CD14-positive monocyte (primary cell): ENCODE measurements at regions not wholly inside any gene's neighbourhood (a gene's known extent, or its start where the extent isn't known, plus 50 kb on each side); places are given as distances from the start of the nearest gene placed in this dataset.
"Not testable (repeated sequence)": the region's sequence is repeated elsewhere in the genome, so short reads cannot be mapped to it uniquely, and the experiment has no call there.

ENCODE experiments used
- DNase-seq, 3 donors: peaks; one replicate each; pipeline ENCODE4 v3.0.0-alpha.2; 2011 to 2022
- H2AFZ ChIP-seq: 2 replicates; pipeline ENCODE4 v1.6.0; 2012; ENCODE audit warnings: mild to moderate bottlenecking, low read depth, low read length, inconsistent platforms; ENCODE audit not compliant: insufficient read depth, poor library complexity, severe bottlenecking
- H3K27ac ChIP-seq, 2 donors: 1 replicate in 1 of 2; 2 replicates in 1 of 2; pipeline ENCODE4 v1.5.1; 2012 to 2013; ENCODE audit warnings: low read length in 2 of 2, control low read depth in 1 of 2, inconsistent platforms in 1 of 2, low read depth in 1 of 2, mild to moderate bottlenecking in 1 of 2
- H3K27me3 ChIP-seq, 2 donors: one replicate each; pipeline versions ENCODE4 v1.6.0 to v1.6.1; 2011 to 2013; ENCODE audit warnings: low read length in 2 of 2; ENCODE audit not compliant: control insufficient read depth in 2 of 2, insufficient read depth in 2 of 2
- H3K36me3 ChIP-seq, 2 donors: replicated peaks in 1 of 2; 1 replicate in 1 of 2; 2 replicates in 1 of 2; pipeline versions ENCODE4 v1.5.1 to v1.6.1; 2012 to 2013; ENCODE audit warnings: low read length in 2 of 2, control low read depth in 1 of 2, inconsistent platforms in 1 of 2, mild to moderate bottlenecking in 1 of 2; ENCODE audit not compliant: insufficient read depth in 2 of 2, control insufficient read depth in 1 of 2
- H3K4me1 ChIP-seq, 2 donors: 1 replicate in 1 of 2; 2 replicates in 1 of 2; pipeline versions ENCODE4 v1.5.1 to v1.6.1; 2012 to 2013; ENCODE audit warnings: low read length in 2 of 2, control low read depth in 1 of 2, inconsistent platforms in 1 of 2, mild to moderate bottlenecking in 1 of 2, moderate library complexity in 1 of 2; ENCODE audit not compliant: insufficient read depth in 2 of 2, control insufficient read depth in 1 of 2
- H3K4me2 ChIP-seq: replicated peaks from 2 replicates; pipeline ENCODE3; 2012; ENCODE audit warnings: low read length, moderate library complexity, mild to moderate bottlenecking; ENCODE audit not compliant: poor library complexity, severe bottlenecking; ENCODE audit errors: extremely low read depth
- H3K4me3 ChIP-seq, 3 experiments: fragments of 200-600 bp in 1 of 3; sonication (generic) in 1 of 3; replicated peaks in 1 of 3; 1 replicate in 2 of 3; 2 replicates in 1 of 3; pipeline ENCODE4 v1.5.1; 2011 to 2013; ENCODE audit warnings: low read length in 3 of 3, mild to moderate bottlenecking in 3 of 3, control low read depth in 2 of 3, low read depth in 2 of 3, inconsistent platforms in 1 of 3, moderate library complexity in 1 of 3
- H3K79me2 ChIP-seq: 2 replicates; pipeline ENCODE4 v1.6.0; 2012; ENCODE audit warnings: mild to moderate bottlenecking, control low read depth, inconsistent platforms, low read length, moderate library complexity; ENCODE audit not compliant: insufficient read depth
- H3K9ac ChIP-seq: 2 replicates; pipeline ENCODE4 v1.6.0; 2017; ENCODE audit warnings: low read length, mild to moderate bottlenecking; ENCODE audit not compliant: insufficient read depth, poor library complexity, severe bottlenecking
- H3K9me3 ChIP-seq, 2 donors: replicated peaks in 1 of 2; 1 replicate in 1 of 2; 2 replicates in 1 of 2; pipeline versions ENCODE4 v1.5.1 to v1.6.1; 2012 to 2013; ENCODE audit warnings: low read length in 2 of 2, control low read depth in 1 of 2; ENCODE audit not compliant: control insufficient read depth in 1 of 2, insufficient read depth in 1 of 2
- H4K20me1 ChIP-seq: 2 replicates; pipeline ENCODE4 v1.6.0; 2012; ENCODE audit warnings: mild to moderate bottlenecking, low read length, control low read depth, moderate library complexity; ENCODE audit not compliant: insufficient read depth
- H3K27ac Mint-ChIP-seq, 7 donors: one replicate each; pipeline ENCODE4 v1.8.0; 2020; ENCODE audit warnings: mild to moderate bottlenecking in 7 of 7, mixed read lengths in 7 of 7, moderate library complexity in 6 of 7, inconsistent platforms in 2 of 7
- H3K27me3 Mint-ChIP-seq, 3 donors: one replicate each; pipeline ENCODE4 v1.8.0; 2021 to 2022; ENCODE audit warnings: low read depth in 3 of 3, mild to moderate bottlenecking in 3 of 3, mixed read lengths in 3 of 3, moderate library complexity in 3 of 3, inconsistent platforms in 1 of 3
- H3K36me3 Mint-ChIP-seq, 2 donors: one replicate each; pipeline ENCODE4 v1.8.0; 2020; ENCODE audit warnings: mixed read lengths in 2 of 2, inconsistent platforms in 1 of 2, mild to moderate bottlenecking in 1 of 2
- H3K4me1 Mint-ChIP-seq: one replicate; pipeline ENCODE4 v1.8.0; 2020; ENCODE audit warnings: mild to moderate bottlenecking, mixed read lengths
- H3K4me3 Mint-ChIP-seq, 2 donors: one replicate each; pipeline ENCODE4 v1.8.0; 2020; ENCODE audit warnings: mild to moderate bottlenecking in 2 of 2, mixed read lengths in 2 of 2, moderate library complexity in 1 of 2
- H3K9me3 Mint-ChIP-seq, 7 donors: one replicate each; pipeline ENCODE4 v1.8.0; 2020 to 2022; ENCODE audit warnings: mixed read lengths in 7 of 7, mild to moderate bottlenecking in 6 of 7, moderate library complexity in 6 of 7, inconsistent platforms in 2 of 7
- CTCF ChIP-seq: fragments of 200-600 bp; IDR thresholded peaks from one replicate; pipeline ENCODE4 v1.8.0; 2022; ENCODE audit warnings: antibody characterized with exemption, mild to moderate bottlenecking
- WGBS: methylation state at CpG from one replicate; pipeline ENCODE4 v1.1.5; 2013; ENCODE audit warnings: missing lambda C conversion rate; ENCODE audit not compliant: insufficient coverage; 5-methylcytosine and 5-hydroxymethylcytosine counted together
- intact Hi-C, 2 donors: fragments of 100-400 bp; cut with micrococcal nuclease; formaldehyde crosslinking; loops; one replicate each; pipeline versions ENCODE4 v1.15.0 to v1.15.1; 2023

DNA sequence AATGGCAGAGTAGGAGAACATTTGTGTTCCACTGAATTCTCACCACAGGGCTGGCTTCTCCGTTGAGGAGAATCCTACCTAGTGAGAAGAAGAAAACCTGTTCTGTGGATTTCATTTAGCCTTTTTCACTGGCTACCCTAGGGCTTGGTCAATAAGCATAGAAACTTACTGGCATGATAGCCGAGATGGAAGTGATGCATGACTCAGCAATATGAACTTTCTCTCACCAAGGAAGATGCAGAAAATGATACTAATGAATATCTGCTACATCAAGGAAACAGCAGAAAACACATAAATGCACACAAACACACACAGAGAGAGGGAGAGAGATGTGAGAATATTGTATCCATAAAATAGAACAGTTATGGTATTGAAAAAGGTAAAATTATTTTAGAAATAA, 216.3 kb downstream of the HHIP start:
- Histone ChIP-seq H3K27ac (no peak overlapping the region), H3K4me2 (no peak overlapping the region), H3K27me3 (no peaks in the 10 kb centered on the region), H3K4me1 (no peaks in the 10 kb centered on the region), H3K79me2 (no peaks in the 10 kb centered on the region), H3K9ac (no peak overlapping the region), H3K4me3 (no peak overlapping the region), H3K9me3 (peaks cover 0 to 7% of the 10 kb centered on the region in 2 donors), H2AFZ (no peak overlapping the region), H4K20me1 (no peaks in the 10 kb centered on the region), H3K36me3 (no peaks in the 10 kb centered on the region)
- Mint-ChIP-seq H3K4me3 (no peak overlapping the region), H3K27ac (no peak overlapping the region), H3K36me3 (no peaks in the 10 kb centered on the region), H3K9me3 (peaks cover 4 to 25% (median 13%) of the 10 kb centered on the region in 7 donors), H3K4me1 (no peaks in the 10 kb centered on the region), H3K27me3 (no peaks in the 10 kb centered on the region)
- no peak for DNase-seq
- WGBS: no CpG with 5 or more reads among the region's 2 CpGs
- intact Hi-C loops: no loop called here
- TF ChIP-seq CTCF: no peak

GRCh38 chr4:144864891-144865290, 218.9 kb downstream of the HHIP start:
- H3K4me1 ChIP-seq, H3K27me3 Mint-ChIP-seq, H3K36me3 ChIP-seq, H3K27ac ChIP-seq, H3K4me3 Mint-ChIP-seq, H3K4me1 Mint-ChIP-seq, H3K9me3 ChIP-seq, H2AFZ ChIP-seq, H3K27me3 ChIP-seq, H3K36me3 Mint-ChIP-seq, intact Hi-C loops, H3K4me3 ChIP-seq, H3K9ac ChIP-seq, H3K27ac Mint-ChIP-seq, H3K4me2 ChIP-seq, DNase-seq, H4K20me1 ChIP-seq, H3K79me2 ChIP-seq: not testable (repeated sequence)
- peaks cover 3 to 23% (median 18%) of the 10 kb centered on the region in 7 donors for H3K9me3 Mint-ChIP-seq
